Hepatocyte (in vitro differentiated cells): ENCODE measurements at regions not wholly inside any gene's neighbourhood (a gene's known extent, or its start where the extent isn't known, plus 50 kb on each side); places are given as distances from the start of the nearest gene placed in this dataset.

Experiments used
- EZH2 ChIP-seq: fragments of 200-600 bp; sonication (generic); IDR thresholded peaks from 2 replicates; pipeline ENCODE4 v1.6.1; 2016; ENCODE audit warnings: antibody characterized with exemption, mild to moderate bottlenecking, borderline replicate concordance
- TF ChIP-seq, protein P1 (sequence below): fragments of 200-600 bp; sonication (generic); IDR thresholded peaks from 2 replicates; pipeline ENCODE4 v1.5.1; 2016; ENCODE audit warnings: antibody characterized with exemption, mild to moderate bottlenecking; ENCODE audit not compliant: poor library complexity

DNA sequence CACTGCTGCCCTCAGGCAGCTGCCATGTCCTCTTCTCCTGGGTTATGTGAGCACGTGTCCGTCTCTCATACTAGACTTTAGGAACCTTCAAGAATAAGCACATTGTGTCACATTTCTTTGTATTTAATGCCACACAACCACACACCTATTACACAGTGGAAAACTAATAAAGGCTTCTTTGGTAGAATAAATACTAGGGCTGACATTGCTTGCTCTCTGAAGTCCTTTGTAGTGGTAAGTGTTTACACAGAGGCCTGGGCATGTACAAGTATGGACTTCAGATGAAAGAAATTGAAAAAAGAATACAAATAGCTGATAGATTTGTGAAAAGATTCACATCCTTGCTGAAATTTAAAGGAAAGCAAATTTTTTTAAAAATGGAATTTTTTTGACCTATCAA, 188.1 kb upstream of the CCL2 start:
- TF ChIP-seq, protein P1, sequence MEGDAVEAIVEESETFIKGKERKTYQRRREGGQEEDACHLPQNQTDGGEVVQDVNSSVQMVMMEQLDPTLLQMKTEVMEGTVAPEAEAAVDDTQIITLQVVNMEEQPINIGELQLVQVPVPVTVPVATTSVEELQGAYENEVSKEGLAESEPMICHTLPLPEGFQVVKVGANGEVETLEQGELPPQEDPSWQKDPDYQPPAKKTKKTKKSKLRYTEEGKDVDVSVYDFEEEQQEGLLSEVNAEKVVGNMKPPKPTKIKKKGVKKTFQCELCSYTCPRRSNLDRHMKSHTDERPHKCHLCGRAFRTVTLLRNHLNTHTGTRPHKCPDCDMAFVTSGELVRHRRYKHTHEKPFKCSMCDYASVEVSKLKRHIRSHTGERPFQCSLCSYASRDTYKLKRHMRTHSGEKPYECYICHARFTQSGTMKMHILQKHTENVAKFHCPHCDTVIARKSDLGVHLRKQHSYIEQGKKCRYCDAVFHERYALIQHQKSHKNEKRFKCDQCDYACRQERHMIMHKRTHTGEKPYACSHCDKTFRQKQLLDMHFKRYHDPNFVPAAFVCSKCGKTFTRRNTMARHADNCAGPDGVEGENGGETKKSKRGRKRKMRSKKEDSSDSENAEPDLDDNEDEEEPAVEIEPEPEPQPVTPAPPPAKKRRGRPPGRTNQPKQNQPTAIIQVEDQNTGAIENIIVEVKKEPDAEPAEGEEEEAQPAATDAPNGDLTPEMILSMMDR, result no peak
- TF ChIP-seq EZH2, result no peak
